GM23338 (cell line): ENCODE measurements at regions not wholly inside any gene's neighbourhood (a gene's known extent, or its start where the extent isn't known, plus 50 kb on each side); places are given as distances from the start of the nearest gene placed in this dataset.

Source experiments
- ATAC-seq: fragments of 200-7000 bp; cut with Tn5 transposase; 3 replicates; pipeline ENCODE4 v1.9.1; 2020
- DNase-seq: peaks from one replicate; pipeline ENCODE4 v3.0.0-alpha.2; 2015; ENCODE audit warnings: low spot score
- H2AFZ ChIP-seq: fragments of 200-600 bp; sonication (generic); 2 replicates; pipeline ENCODE4 v1.8.0; 2016; ENCODE audit warnings: antibody characterized with exemption, mild to moderate bottlenecking, moderate library complexity
- H3F3A ChIP-seq: fragments of 200-600 bp; sonication (generic); replicated peaks from 2 replicates; pipeline ENCODE4 v1.8.0; 2017; ENCODE audit warnings: antibody characterized with exemption, mixed run types, low read depth
- H3K27ac ChIP-seq: fragments of 200-600 bp; sonication (generic); 2 replicates; pipeline ENCODE4 v1.6.1; 2016; ENCODE audit warnings: low read depth
- H3K27me3 ChIP-seq: fragments of 200-600 bp; sonication (generic); 2 replicates; pipeline ENCODE4 v1.8.0; 2016; ENCODE audit warnings: mild to moderate bottlenecking, mixed run types, moderate library complexity; ENCODE audit not compliant: insufficient read depth
- H3K36me3 ChIP-seq: fragments of 200-600 bp; sonication (generic); 2 replicates; pipeline ENCODE4 v1.8.0; 2016; ENCODE audit warnings: mild to moderate bottlenecking; ENCODE audit not compliant: insufficient read depth
- H3K4me1 ChIP-seq: fragments of 200-600 bp; sonication (generic); 2 replicates; pipeline ENCODE4 v1.8.0; 2016; ENCODE audit warnings: mild to moderate bottlenecking, moderate library complexity; ENCODE audit not compliant: insufficient read depth
- H3K4me2 ChIP-seq: fragments of 200-600 bp; sonication (generic); 2 replicates; pipeline ENCODE4 v1.7.1; 2017; ENCODE audit warnings: mixed run types
- H3K4me3 ChIP-seq: fragments of 200-600 bp; sonication (generic); 2 replicates; pipeline ENCODE4 v1.6.1; 2016; ENCODE audit warnings: mixed run types
- H3K79me2 ChIP-seq: fragments of 200-600 bp; sonication (generic); replicated peaks from 2 replicates; pipeline ENCODE4 v1.8.0; 2017; ENCODE audit warnings: mild to moderate bottlenecking; ENCODE audit not compliant: insufficient read depth
- H3K9me2 ChIP-seq: fragments of 200-600 bp; sonication (generic); 2 replicates; pipeline ENCODE4 v1.8.0; 2017; ENCODE audit not compliant: insufficient read depth
- H4K20me1 ChIP-seq: fragments of 200-600 bp; sonication (generic); replicated peaks from 2 replicates; pipeline ENCODE4 v1.8.0; 2017; ENCODE audit warnings: mild to moderate bottlenecking; ENCODE audit not compliant: insufficient read depth
- H3K27ac Mint-ChIP-seq: 2 replicates; pipeline ENCODE4 v1.8.0; 2020; ENCODE audit warnings: inconsistent platforms, mild to moderate bottlenecking, moderate library complexity, mixed read lengths
- H3K27me3 Mint-ChIP-seq: 3 replicates; pipeline ENCODE4 v1.8.0; 2022; ENCODE audit warnings: low read depth, mild to moderate bottlenecking, moderate library complexity, mixed read lengths, inconsistent platforms; ENCODE audit not compliant: insufficient read depth, poor library complexity
- H3K36me3 Mint-ChIP-seq: 3 replicates; pipeline ENCODE4 v1.8.0; 2021; ENCODE audit warnings: low read depth, mild to moderate bottlenecking, inconsistent platforms, moderate library complexity, mixed read lengths
- H3K4me1 Mint-ChIP-seq: 3 replicates; pipeline ENCODE4 v1.8.0; 2020; ENCODE audit warnings: mild to moderate bottlenecking, inconsistent platforms, mixed read lengths
- H3K4me3 Mint-ChIP-seq: 3 replicates; pipeline ENCODE4 v1.8.0; 2021; ENCODE audit warnings: moderate library complexity, mild to moderate bottlenecking, inconsistent platforms, mixed read lengths
- H3K9me3 Mint-ChIP-seq: 3 replicates; pipeline ENCODE4 v1.8.0; 2020; ENCODE audit warnings: moderate library complexity, mild to moderate bottlenecking, inconsistent platforms, mixed read lengths
- CREB1 ChIP-seq: fragments of 250-450 bp; sonication (Bioruptor Pico); IDR thresholded peaks from 2 replicates; pipeline ENCODE4 v1.5.0; 2020; ENCODE audit warnings: low read depth, mild to moderate bottlenecking, moderate library complexity
- EZH2 ChIP-seq: fragments of 200-600 bp; sonication (generic); IDR thresholded peaks from one replicate; pipeline ENCODE4 v1.8.0; 2017; ENCODE audit warnings: antibody characterized with exemption, mild to moderate bottlenecking, low read depth; ENCODE audit not compliant: unreplicated experiment
- EZH2phosphoT487 ChIP-seq: fragments of 200-600 bp; sonication (generic); IDR thresholded peaks from one replicate; pipeline ENCODE4 v1.8.1; 2018; ENCODE audit warnings: antibody characterized with exemption; ENCODE audit not compliant: unreplicated experiment
- JUNB ChIP-seq: IDR thresholded peaks from one replicate; pipeline ENCODE4 v1.6.1; 2016; ENCODE audit warnings: antibody characterized with exemption; ENCODE audit not compliant: unreplicated experiment
- POLR2AphosphoS5 ChIP-seq: IDR thresholded peaks from 2 replicates; pipeline ENCODE4 v1.6.1; 2016; ENCODE audit warnings: antibody characterized with exemption, low read depth
- STAT1 ChIP-seq: IDR thresholded peaks from one replicate; pipeline ENCODE4 v1.6.1; 2016; ENCODE audit warnings: antibody characterized with exemption; ENCODE audit not compliant: unreplicated experiment
- ZNF114 ChIP-seq: fragments of 250-450 bp; sonication (Bioruptor Pico); IDR thresholded peaks from 2 replicates; pipeline ENCODE4 v1.5.0; 2020; ENCODE audit warnings: mild to moderate bottlenecking, moderate library complexity
- ZNF331 ChIP-seq: fragments of 250-450 bp; sonication (Bioruptor Pico); IDR thresholded peaks from 2 replicates; pipeline ENCODE4 v1.5.0; 2020; ENCODE audit warnings: low read depth, mild to moderate bottlenecking, moderate library complexity
- TF ChIP-seq, protein P1 (sequence below), 2 experiments: fragments of 200-600 bp in 1 of 2; sonication (generic) in 1 of 2; conservative IDR thresholded peaks; 2 replicates each; pipeline versions ENCODE4 v1.5.1 to v1.6.1; 2016 to 2017; ENCODE audit warnings: antibody characterized with exemption in 2 of 2, low read depth in 2 of 2, mild to moderate bottlenecking in 2 of 2, moderate library complexity in 1 of 2
- TF ChIP-seq, protein P2 (sequence below): IDR thresholded peaks from one replicate; pipeline ENCODE4 v1.6.1; 2018; ENCODE audit warnings: antibody characterized with exemption; ENCODE audit not compliant: unreplicated experiment
- TF ChIP-seq, protein P3 (sequence below): IDR thresholded peaks from 2 replicates; pipeline ENCODE4 v1.6.1; 2016; ENCODE audit warnings: antibody characterized with exemption

DNA sequence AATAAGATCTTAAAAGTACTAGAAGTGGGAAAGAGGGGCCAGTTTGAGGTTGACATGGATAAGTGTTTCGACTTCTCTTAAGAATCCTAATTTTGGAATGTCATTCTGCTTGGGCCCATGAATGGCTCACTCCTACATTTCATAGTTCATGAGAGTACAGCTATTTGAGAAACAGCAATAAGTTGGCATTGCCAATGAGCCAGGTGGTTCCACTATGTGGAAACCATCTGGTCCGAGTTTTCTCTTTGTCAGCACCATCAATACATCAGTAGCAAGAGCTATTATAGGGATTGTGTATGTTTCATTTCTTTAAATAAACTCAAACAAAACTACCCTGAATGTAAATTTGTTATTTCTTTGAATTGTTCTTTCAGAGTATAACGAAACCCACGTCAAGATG is 78.1 kb upstream of the NEBL start:
- Histone ChIP-seq H3K27ac (no peak overlapping the region), H3K36me3 (no peaks in the 10 kb centered on the region), H3K79me2 (no peaks in the 10 kb centered on the region), H3K4me1 (no peaks in the 10 kb centered on the region), H3K4me3 (no peak overlapping the region), H4K20me1 (no peaks in the 10 kb centered on the region), H2AFZ (no peak overlapping the region), H3K27me3 (no peaks in the 10 kb centered on the region), H3F3A (no peaks in the 10 kb centered on the region), H3K4me2 (no peak overlapping the region), H3K9me2 (no peaks in the 10 kb centered on the region)
- TF ChIP-seq EZH2phosphoT487: no peak
- no peak for TF ChIP-seq ZNF331
- TF ChIP-seq CREB1 (CRISPR knock-in tag): no peak
- TF ChIP-seq, protein P1, sequence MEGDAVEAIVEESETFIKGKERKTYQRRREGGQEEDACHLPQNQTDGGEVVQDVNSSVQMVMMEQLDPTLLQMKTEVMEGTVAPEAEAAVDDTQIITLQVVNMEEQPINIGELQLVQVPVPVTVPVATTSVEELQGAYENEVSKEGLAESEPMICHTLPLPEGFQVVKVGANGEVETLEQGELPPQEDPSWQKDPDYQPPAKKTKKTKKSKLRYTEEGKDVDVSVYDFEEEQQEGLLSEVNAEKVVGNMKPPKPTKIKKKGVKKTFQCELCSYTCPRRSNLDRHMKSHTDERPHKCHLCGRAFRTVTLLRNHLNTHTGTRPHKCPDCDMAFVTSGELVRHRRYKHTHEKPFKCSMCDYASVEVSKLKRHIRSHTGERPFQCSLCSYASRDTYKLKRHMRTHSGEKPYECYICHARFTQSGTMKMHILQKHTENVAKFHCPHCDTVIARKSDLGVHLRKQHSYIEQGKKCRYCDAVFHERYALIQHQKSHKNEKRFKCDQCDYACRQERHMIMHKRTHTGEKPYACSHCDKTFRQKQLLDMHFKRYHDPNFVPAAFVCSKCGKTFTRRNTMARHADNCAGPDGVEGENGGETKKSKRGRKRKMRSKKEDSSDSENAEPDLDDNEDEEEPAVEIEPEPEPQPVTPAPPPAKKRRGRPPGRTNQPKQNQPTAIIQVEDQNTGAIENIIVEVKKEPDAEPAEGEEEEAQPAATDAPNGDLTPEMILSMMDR (conservative IDR thresholded peaks at IDR 0.05; ENCODE audit: low read depth in 2 of 2): no peak
- TF ChIP-seq POLR2AphosphoS5: no peak
- no peak for TF ChIP-seq EZH2
- TF ChIP-seq JUNB: no peak
- TF ChIP-seq STAT1: no peak
- no peak for TF ChIP-seq ZNF114 (CRISPR knock-in tag)
- TF ChIP-seq, protein P2, sequence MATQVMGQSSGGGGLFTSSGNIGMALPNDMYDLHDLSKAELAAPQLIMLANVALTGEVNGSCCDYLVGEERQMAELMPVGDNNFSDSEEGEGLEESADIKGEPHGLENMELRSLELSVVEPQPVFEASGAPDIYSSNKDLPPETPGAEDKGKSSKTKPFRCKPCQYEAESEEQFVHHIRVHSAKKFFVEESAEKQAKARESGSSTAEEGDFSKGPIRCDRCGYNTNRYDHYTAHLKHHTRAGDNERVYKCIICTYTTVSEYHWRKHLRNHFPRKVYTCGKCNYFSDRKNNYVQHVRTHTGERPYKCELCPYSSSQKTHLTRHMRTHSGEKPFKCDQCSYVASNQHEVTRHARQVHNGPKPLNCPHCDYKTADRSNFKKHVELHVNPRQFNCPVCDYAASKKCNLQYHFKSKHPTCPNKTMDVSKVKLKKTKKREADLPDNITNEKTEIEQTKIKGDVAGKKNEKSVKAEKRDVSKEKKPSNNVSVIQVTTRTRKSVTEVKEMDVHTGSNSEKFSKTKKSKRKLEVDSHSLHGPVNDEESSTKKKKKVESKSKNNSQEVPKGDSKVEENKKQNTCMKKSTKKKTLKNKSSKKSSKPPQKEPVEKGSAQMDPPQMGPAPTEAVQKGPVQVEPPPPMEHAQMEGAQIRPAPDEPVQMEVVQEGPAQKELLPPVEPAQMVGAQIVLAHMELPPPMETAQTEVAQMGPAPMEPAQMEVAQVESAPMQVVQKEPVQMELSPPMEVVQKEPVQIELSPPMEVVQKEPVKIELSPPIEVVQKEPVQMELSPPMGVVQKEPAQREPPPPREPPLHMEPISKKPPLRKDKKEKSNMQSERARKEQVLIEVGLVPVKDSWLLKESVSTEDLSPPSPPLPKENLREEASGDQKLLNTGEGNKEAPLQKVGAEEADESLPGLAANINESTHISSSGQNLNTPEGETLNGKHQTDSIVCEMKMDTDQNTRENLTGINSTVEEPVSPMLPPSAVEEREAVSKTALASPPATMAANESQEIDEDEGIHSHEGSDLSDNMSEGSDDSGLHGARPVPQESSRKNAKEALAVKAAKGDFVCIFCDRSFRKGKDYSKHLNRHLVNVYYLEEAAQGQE: no peak
- TF ChIP-seq, protein P3, sequence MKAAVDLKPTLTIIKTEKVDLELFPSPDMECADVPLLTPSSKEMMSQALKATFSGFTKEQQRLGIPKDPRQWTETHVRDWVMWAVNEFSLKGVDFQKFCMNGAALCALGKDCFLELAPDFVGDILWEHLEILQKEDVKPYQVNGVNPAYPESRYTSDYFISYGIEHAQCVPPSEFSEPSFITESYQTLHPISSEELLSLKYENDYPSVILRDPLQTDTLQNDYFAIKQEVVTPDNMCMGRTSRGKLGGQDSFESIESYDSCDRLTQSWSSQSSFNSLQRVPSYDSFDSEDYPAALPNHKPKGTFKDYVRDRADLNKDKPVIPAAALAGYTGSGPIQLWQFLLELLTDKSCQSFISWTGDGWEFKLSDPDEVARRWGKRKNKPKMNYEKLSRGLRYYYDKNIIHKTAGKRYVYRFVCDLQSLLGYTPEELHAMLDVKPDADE: no peak
- no peak for DNase-seq
- H3K4me1 Mint-ChIP-seq: 0 out of 3 replicates have a peak, but pooled peaks cover 3% of the 10 kb centered on the region
- H3K4me3 Mint-ChIP-seq: no peak overlapping the region
- H3K9me3 Mint-ChIP-seq: no peaks in the 10 kb centered on the region
- ATAC-seq: no peak
- H3K36me3 Mint-ChIP-seq: no peaks in the 10 kb centered on the region
- no peaks in the 10 kb centered on the region for H3K27me3 Mint-ChIP-seq
- H3K27ac Mint-ChIP-seq: no peak overlapping the region
